Uterus (tissue), 2 donors: ENCODE measurements at regions not wholly inside any gene's neighbourhood (a gene's known extent, or its start where the extent isn't known, plus 50 kb on each side); places are given as distances from the start of the nearest gene placed in this dataset.

Experiments used
- POLR2A ChIP-seq, 2 donors: fragments of 450-650 bp; IDR thresholded peaks; one replicate each; pipeline ENCODE4 v1.6.1; 2016; ENCODE audit warnings: antibody characterized with exemption in 2 of 2, mild to moderate bottlenecking in 1 of 2, moderate library complexity in 1 of 2
- TF ChIP-seq, protein P1 (sequence below), 4 experiments: fragments of 200-600 bp in 2 of 4; fragments of 450-650 bp in 2 of 4; sonication (generic) in 2 of 4; IDR thresholded peaks; one replicate each; pipeline ENCODE4 v1.5.1; 2016 to 2019; ENCODE audit warnings: antibody characterized with exemption in 4 of 4, mild to moderate bottlenecking in 2 of 4, moderate library complexity in 1 of 4

- TF ChIP-seq POLR2A (IDR thresholded peaks at IDR 0.05) = no peak
- TF ChIP-seq, protein P1, sequence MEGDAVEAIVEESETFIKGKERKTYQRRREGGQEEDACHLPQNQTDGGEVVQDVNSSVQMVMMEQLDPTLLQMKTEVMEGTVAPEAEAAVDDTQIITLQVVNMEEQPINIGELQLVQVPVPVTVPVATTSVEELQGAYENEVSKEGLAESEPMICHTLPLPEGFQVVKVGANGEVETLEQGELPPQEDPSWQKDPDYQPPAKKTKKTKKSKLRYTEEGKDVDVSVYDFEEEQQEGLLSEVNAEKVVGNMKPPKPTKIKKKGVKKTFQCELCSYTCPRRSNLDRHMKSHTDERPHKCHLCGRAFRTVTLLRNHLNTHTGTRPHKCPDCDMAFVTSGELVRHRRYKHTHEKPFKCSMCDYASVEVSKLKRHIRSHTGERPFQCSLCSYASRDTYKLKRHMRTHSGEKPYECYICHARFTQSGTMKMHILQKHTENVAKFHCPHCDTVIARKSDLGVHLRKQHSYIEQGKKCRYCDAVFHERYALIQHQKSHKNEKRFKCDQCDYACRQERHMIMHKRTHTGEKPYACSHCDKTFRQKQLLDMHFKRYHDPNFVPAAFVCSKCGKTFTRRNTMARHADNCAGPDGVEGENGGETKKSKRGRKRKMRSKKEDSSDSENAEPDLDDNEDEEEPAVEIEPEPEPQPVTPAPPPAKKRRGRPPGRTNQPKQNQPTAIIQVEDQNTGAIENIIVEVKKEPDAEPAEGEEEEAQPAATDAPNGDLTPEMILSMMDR (IDR thresholded peaks at IDR 0.05) = no peak
Observed at GRCh38 chr2:153055182-153055581, 336.8 kb downstream of the ARL6IP6 start.
